WTC11 (cell line): ENCODE measurements at regions not wholly inside any gene's neighbourhood (a gene's known extent, or its start where the extent isn't known, plus 50 kb on each side); places are given as distances from the start of the nearest gene placed in this dataset.

Experiments
- ATAC-seq: fragments of 200-7000 bp; cut with Tn5 transposase; 2 replicates; pipeline ENCODE4 v1.10.0; 2021; ENCODE audit warnings: mild to moderate bottlenecking, moderate library complexity
- CTCF ChIA-PET: fragments of 300-600 bp; sonication (Branson Sonifier 250); formaldehyde crosslinking; loops from one replicate; lab custom pipeline; 2021; ENCODE audit warnings: antibody characterized with exemption; lab: Charles Lee
- POLR2A ChIA-PET: fragments of 350-600 bp; sonication (Branson Sonifier 250); formaldehyde crosslinking; loops from one replicate; lab custom pipeline; 2021; ENCODE audit warnings: antibody characterized with exemption; lab: Charles Lee
- DNase-seq: peaks from one replicate; pipeline ENCODE4 v3.0.0; 2021; ENCODE audit warnings: low spot score
- H3K27ac Mint-ChIP-seq: 2 replicates; pipeline ENCODE4 v1.8.0; 2021; ENCODE audit warnings: mixed read lengths
- H3K27me3 Mint-ChIP-seq: 2 replicates; pipeline ENCODE4 v1.8.0; 2021; ENCODE audit warnings: low read depth, mild to moderate bottlenecking, moderate library complexity, mixed read lengths
- H3K36me3 Mint-ChIP-seq: 2 replicates; pipeline ENCODE4 v1.8.0; 2021; ENCODE audit warnings: mixed read lengths
- H3K4me1 Mint-ChIP-seq: 2 replicates; pipeline ENCODE4 v1.8.0; 2022; ENCODE audit warnings: mixed read lengths
- H3K4me3 Mint-ChIP-seq: 2 replicates; pipeline ENCODE4 v1.8.0; 2021; ENCODE audit warnings: mild to moderate bottlenecking, moderate library complexity, mixed read lengths
- H3K9me3 Mint-ChIP-seq: 2 replicates; pipeline ENCODE4 v1.8.0; 2021; ENCODE audit warnings: mixed read lengths
- ARID4B ChIP-seq: sonication (generic); formaldehyde crosslinking; IDR thresholded peaks from 2 replicates; pipeline ENCODE4 v1.8.0; 2023; ENCODE audit warnings: missing genetic modification reagents, mild to moderate bottlenecking, borderline replicate concordance
- ATF1 ChIP-seq: sonication (generic); formaldehyde crosslinking; IDR thresholded peaks from 2 replicates; pipeline ENCODE4 v1.8.1; 2023; ENCODE audit warnings: mild to moderate bottlenecking, moderate library complexity, missing genetic modification reagents
- ATF2 ChIP-seq: sonication (generic); formaldehyde crosslinking; IDR thresholded peaks from 2 replicates; pipeline ENCODE4 v1.8.1; 2022; ENCODE audit warnings: low read depth, missing genetic modification reagents, borderline replicate concordance
- ESRRA ChIP-seq: sonication (generic); formaldehyde crosslinking; IDR thresholded peaks from 2 replicates; pipeline ENCODE4 v1.8.1; 2022; ENCODE audit warnings: mild to moderate bottlenecking, missing genetic modification reagents, borderline replicate concordance
- FOXP1 ChIP-seq: sonication (generic); formaldehyde crosslinking; IDR thresholded peaks from 2 replicates; pipeline ENCODE4 v1.8.0; 2022; ENCODE audit warnings: missing genetic modification reagents, mild to moderate bottlenecking, moderate library complexity, borderline replicate concordance
- GRHL2 ChIP-seq: fragments of 250-450 bp; sonication (Bioruptor Pico); IDR thresholded peaks from 2 replicates; pipeline ENCODE4 v1.8.0; 2022; ENCODE audit warnings: mild to moderate bottlenecking, moderate library complexity; ENCODE audit not compliant: insufficient replicate concordance, severe bottlenecking
- HMGXB4 ChIP-seq: sonication (generic); formaldehyde crosslinking; IDR thresholded peaks from 2 replicates; pipeline ENCODE4 v1.8.1; 2023; ENCODE audit warnings: mild to moderate bottlenecking, moderate library complexity, missing genetic modification reagents
- IRF2 ChIP-seq: sonication (generic); formaldehyde crosslinking; IDR thresholded peaks from 2 replicates; pipeline ENCODE4 v1.8.0; 2022; ENCODE audit warnings: low read depth, missing genetic modification reagents, borderline replicate concordance
- MAX ChIP-seq: sonication (generic); formaldehyde crosslinking; IDR thresholded peaks from 2 replicates; pipeline ENCODE4 v1.8.0; 2022; ENCODE audit warnings: mild to moderate bottlenecking, missing genetic modification reagents
- NFE2L1 ChIP-seq: sonication (generic); formaldehyde crosslinking; IDR thresholded peaks from 2 replicates; pipeline ENCODE4 v1.8.1; 2023; ENCODE audit warnings: missing genetic modification reagents
- NR1H2 ChIP-seq: sonication (generic); formaldehyde crosslinking; IDR thresholded peaks from 2 replicates; pipeline ENCODE4 v1.9.0; 2021; ENCODE audit warnings: mild to moderate bottlenecking, moderate library complexity, missing genetic modification reagents
- RELA ChIP-seq: sonication (generic); formaldehyde crosslinking; IDR thresholded peaks from 2 replicates; pipeline ENCODE4 v1.8.1; 2022; ENCODE audit warnings: missing genetic modification reagents, mild to moderate bottlenecking, borderline replicate concordance
- RORB ChIP-seq: fragments of 250-450 bp; sonication (Bioruptor Pico); IDR thresholded peaks from 2 replicates; pipeline ENCODE4 v1.9.0; 2021; ENCODE audit warnings: mild to moderate bottlenecking
- SP1 ChIP-seq: sonication (generic); formaldehyde crosslinking; conservative IDR thresholded peaks from 2 replicates; pipeline ENCODE4 v1.8.1; 2022; ENCODE audit warnings: missing genetic modification reagents
- TEAD4 ChIP-seq: sonication (generic); formaldehyde crosslinking; IDR thresholded peaks from 2 replicates; pipeline ENCODE4 v1.8.0; 2022; ENCODE audit warnings: mild to moderate bottlenecking, missing genetic modification reagents
- ZBTB21 ChIP-seq: sonication (generic); formaldehyde crosslinking; IDR thresholded peaks from 2 replicates; pipeline ENCODE4 v1.8.1; 2023; ENCODE audit warnings: mild to moderate bottlenecking, missing genetic modification reagents, borderline replicate concordance
- ZMAT4 ChIP-seq: fragments of 250-450 bp; sonication (Bioruptor Pico); IDR thresholded peaks from 2 replicates; pipeline ENCODE4 v1.9.0; 2021; ENCODE audit warnings: mild to moderate bottlenecking
- ZNF138 ChIP-seq: sonication (generic); formaldehyde crosslinking; conservative IDR thresholded peaks from 2 replicates; pipeline ENCODE4 v1.8.1; 2022; ENCODE audit warnings: mild to moderate bottlenecking, moderate library complexity, missing genetic modification reagents
- ZNF219 ChIP-seq: sonication (generic); formaldehyde crosslinking; IDR thresholded peaks from 2 replicates; pipeline ENCODE4 v1.8.0; 2023; ENCODE audit warnings: missing genetic modification reagents, mild to moderate bottlenecking, borderline replicate concordance
- ZSCAN18 ChIP-seq: fragments of 250-450 bp; sonication (Bioruptor Pico); IDR thresholded peaks from 2 replicates; pipeline ENCODE4 v2.1.2; 2022; ENCODE audit warnings: mild to moderate bottlenecking, moderate library complexity
- TF ChIP-seq, protein P1 (sequence below): sonication (generic); formaldehyde crosslinking; IDR thresholded peaks from 2 replicates; pipeline ENCODE4 v1.8.0; 2022; ENCODE audit warnings: mild to moderate bottlenecking, missing genetic modification reagents
- TF ChIP-seq, protein P2 (sequence below): sonication (generic); formaldehyde crosslinking; IDR thresholded peaks from 2 replicates; pipeline ENCODE4 v1.8.1; 2023; ENCODE audit warnings: mild to moderate bottlenecking, missing genetic modification reagents, moderate library complexity
- TF ChIP-seq, protein P3 (sequence below): sonication (generic); formaldehyde crosslinking; IDR thresholded peaks from 2 replicates; pipeline ENCODE4 v1.8.0; 2022; ENCODE audit warnings: mild to moderate bottlenecking, missing genetic modification reagents
- TF ChIP-seq, protein P4 (sequence below): fragments of 250-450 bp; sonication (Bioruptor Pico); IDR thresholded peaks from 2 replicates; pipeline ENCODE4 v1.8.0; 2021; ENCODE audit warnings: mild to moderate bottlenecking

DNA sequence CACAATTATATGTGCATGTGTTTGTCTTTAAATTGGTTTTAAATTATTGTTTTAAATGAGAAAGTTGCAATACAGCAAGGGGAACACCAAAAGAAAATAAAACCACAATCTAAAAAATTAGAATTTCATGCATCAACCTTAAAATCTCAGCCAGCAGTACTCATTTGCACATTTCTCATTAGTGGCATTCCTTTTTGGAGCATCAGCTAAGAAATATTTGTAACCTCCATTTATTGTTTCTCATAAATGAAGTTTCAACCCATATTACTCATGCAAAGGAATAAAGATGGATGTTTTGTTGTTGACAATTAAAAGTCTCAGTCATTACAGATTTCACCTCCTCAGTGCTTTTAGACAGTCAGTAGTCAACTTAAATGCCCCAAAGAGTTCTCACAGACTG lies 160.1 kb downstream of the TBX15 start:
- CTCF ChIA-PET: no interaction called here
- H3K36me3 Mint-ChIP-seq: peaks cover 28% of the 10 kb centered on the region

GRCh38 chr1:118827636-118828035 lies 160.5 kb downstream of the TBX15 start:
- Mint-ChIP-seq H3K27ac (no peak overlapping the region), H3K36me3 (peaks cover 24% of the 10 kb centered on the region), H3K4me3 (no peak overlapping the region), H3K9me3 (peaks cover 31% of the 10 kb centered on the region), H3K27me3 (no peaks in the 10 kb centered on the region), H3K4me1 (no peaks in the 10 kb centered on the region)
- no peak for DNase-seq
- CTCF ChIA-PET: no interaction called here
- ATAC-seq: no peak
- POLR2A ChIA-PET: no interaction called here
- TF ChIP-seq ESRRA (no peak), ZMAT4 (CRISPR knock-in tag) (no peak), ZSCAN18 (CRISPR knock-in tag) (no peak), FOXP1 (CRISPR knock-in tag) (no peak), IRF2 (CRISPR knock-in tag) (no peak), ARID4B (CRISPR knock-in tag) (no peak), HMGXB4 (CRISPR knock-in tag) (no peak), ATF2 (CRISPR knock-in tag) (no peak), SP1 (no peak), GRHL2 (CRISPR knock-in tag) (no peak), NFE2L1 (CRISPR knock-in tag) (no peak)
- TF ChIP-seq, protein P1, sequence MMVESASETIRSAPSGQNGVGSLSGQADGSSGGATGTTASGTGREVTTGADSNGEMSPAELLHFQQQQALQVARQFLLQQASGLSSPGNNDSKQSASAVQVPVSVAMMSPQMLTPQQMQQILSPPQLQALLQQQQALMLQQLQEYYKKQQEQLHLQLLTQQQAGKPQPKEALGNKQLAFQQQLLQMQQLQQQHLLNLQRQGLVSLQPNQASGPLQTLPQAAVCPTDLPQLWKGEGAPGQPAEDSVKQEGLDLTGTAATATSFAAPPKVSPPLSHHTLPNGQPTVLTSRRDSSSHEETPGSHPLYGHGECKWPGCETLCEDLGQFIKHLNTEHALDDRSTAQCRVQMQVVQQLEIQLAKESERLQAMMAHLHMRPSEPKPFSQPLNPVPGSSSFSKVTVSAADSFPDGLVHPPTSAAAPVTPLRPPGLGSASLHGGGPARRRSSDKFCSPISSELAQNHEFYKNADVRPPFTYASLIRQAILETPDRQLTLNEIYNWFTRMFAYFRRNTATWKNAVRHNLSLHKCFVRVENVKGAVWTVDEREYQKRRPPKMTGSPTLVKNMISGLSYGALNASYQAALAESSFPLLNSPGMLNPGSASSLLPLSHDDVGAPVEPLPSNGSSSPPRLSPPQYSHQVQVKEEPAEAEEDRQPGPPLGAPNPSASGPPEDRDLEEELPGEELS (CRISPR knock-in tag): no peak
- TF ChIP-seq, protein P2, sequence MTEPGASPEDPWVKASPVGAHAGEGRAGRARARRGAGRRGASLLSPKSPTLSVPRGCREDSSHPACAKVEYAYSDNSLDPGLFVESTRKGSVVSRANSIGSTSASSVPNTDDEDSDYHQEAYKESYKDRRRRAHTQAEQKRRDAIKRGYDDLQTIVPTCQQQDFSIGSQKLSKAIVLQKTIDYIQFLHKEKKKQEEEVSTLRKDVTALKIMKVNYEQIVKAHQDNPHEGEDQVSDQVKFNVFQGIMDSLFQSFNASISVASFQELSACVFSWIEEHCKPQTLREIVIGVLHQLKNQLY: no peak
- TF ChIP-seq, protein P3, sequence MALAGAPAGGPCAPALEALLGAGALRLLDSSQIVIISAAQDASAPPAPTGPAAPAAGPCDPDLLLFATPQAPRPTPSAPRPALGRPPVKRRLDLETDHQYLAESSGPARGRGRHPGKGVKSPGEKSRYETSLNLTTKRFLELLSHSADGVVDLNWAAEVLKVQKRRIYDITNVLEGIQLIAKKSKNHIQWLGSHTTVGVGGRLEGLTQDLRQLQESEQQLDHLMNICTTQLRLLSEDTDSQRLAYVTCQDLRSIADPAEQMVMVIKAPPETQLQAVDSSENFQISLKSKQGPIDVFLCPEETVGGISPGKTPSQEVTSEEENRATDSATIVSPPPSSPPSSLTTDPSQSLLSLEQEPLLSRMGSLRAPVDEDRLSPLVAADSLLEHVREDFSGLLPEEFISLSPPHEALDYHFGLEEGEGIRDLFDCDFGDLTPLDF: no peak

More for the DNA sequence above, 160.1 kb downstream of the TBX15 start:
- POLR2A ChIA-PET: no interaction called here
- Mint-ChIP-seq H3K4me3 (no peak overlapping the region), H3K27ac (no peak overlapping the region), H3K4me1 (no peaks in the 10 kb centered on the region), H3K9me3 (peaks cover 34% of the 10 kb centered on the region), H3K27me3 (no peaks in the 10 kb centered on the region)
- no peak for TF ChIP-seq MAX (CRISPR knock-in tag)
- TF ChIP-seq ZNF138: no peak
- TF ChIP-seq GRHL2 (CRISPR knock-in tag): no peak
- TF ChIP-seq ZNF219 (CRISPR knock-in tag): no peak
- TF ChIP-seq, protein P4, sequence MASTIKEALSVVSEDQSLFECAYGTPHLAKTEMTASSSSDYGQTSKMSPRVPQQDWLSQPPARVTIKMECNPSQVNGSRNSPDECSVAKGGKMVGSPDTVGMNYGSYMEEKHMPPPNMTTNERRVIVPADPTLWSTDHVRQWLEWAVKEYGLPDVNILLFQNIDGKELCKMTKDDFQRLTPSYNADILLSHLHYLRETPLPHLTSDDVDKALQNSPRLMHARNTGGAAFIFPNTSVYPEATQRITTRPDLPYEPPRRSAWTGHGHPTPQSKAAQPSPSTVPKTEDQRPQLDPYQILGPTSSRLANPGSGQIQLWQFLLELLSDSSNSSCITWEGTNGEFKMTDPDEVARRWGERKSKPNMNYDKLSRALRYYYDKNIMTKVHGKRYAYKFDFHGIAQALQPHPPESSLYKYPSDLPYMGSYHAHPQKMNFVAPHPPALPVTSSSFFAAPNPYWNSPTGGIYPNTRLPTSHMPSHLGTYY (CRISPR knock-in tag): no peak
- TF ChIP-seq RORB (CRISPR knock-in tag): no peak
- no peak for TF ChIP-seq ATF1
- TF ChIP-seq TEAD4 (CRISPR knock-in tag): no peak
- no peak for TF ChIP-seq RELA (CRISPR knock-in tag)
- TF ChIP-seq NR1H2 (CRISPR knock-in tag): no peak
- no peak for TF ChIP-seq ZBTB21 (CRISPR knock-in tag)
- ATAC-seq: no peak
- DNase-seq: no peak
